ENCODE measurements at regions not wholly inside any gene's neighbourhood (a gene's known extent, or its start where the extent isn't known, plus 50 kb on each side); places are given as distances from the start of the nearest gene placed in this dataset.

- peaks cover 2% of the 10 kb centered on the region for H3K9me3 Mint-ChIP-seq
- no peak for ATAC-seq (ENCODE audit: low read depth)
- no peak overlapping the region for H3K27ac Mint-ChIP-seq
- no peak for DNase-seq
- no peak for TF ChIP-seq CTCF (IDR thresholded peaks at IDR 0.05)
- H3K4me3 Mint-ChIP-seq = no peak overlapping the region
- no peaks in the 10 kb centered on the region for H3K4me1 Mint-ChIP-seq
- no peaks in the 10 kb centered on the region for H3K36me3 Mint-ChIP-seq (ENCODE audit: low read depth)
- intact Hi-C loops (cut with micrococcal nuclease) = no loop called here
- ChIA-PET POLR2A (no interaction called here), CTCF (no interaction called here)
- H3K27me3 Mint-ChIP-seq = no peaks in the 10 kb centered on the region
Observed at GRCh38 chr14:80364816-80365215, 153.5 kb upstream of the DIO2 start.

GRCh38 chr14:80364274-80364673, 153.0 kb upstream of the DIO2 start:
- peaks cover 2% of the 10 kb centered on the region for H3K9me3 Mint-ChIP-seq
- no peak for DNase-seq
- H3K4me3 Mint-ChIP-seq = no peak overlapping the region
- no peaks in the 10 kb centered on the region for H3K36me3 Mint-ChIP-seq (ENCODE audit: low read depth)
- H3K27ac Mint-ChIP-seq = no peak overlapping the region
- POLR2A ChIA-PET = no interaction called here
- no peaks in the 10 kb centered on the region for H3K4me1 Mint-ChIP-seq
- ATAC-seq (ENCODE audit: low read depth) = no peak
- intact Hi-C loops (cut with micrococcal nuclease) = no loop called here
- CTCF ChIA-PET = no interaction called here
- no peaks in the 10 kb centered on the region for H3K27me3 Mint-ChIP-seq
- no peak for TF ChIP-seq CTCF (IDR thresholded peaks at IDR 0.05)

- H3K4me1 Mint-ChIP-seq = no peaks in the 10 kb centered on the region
- intact Hi-C loops (cut with micrococcal nuclease) = no loop called here
- H3K4me3 Mint-ChIP-seq = no peak overlapping the region
- H3K27me3 Mint-ChIP-seq = no peaks in the 10 kb centered on the region
- CTCF ChIA-PET = no interaction called here
- ATAC-seq (ENCODE audit: low read depth) (no peak), DNase-seq (no peak)
- H3K9me3 Mint-ChIP-seq = peaks cover 2% of the 10 kb centered on the region
- H3K36me3 Mint-ChIP-seq (ENCODE audit: low read depth) = no peaks in the 10 kb centered on the region
- H3K27ac Mint-ChIP-seq = no peak overlapping the region
- no peak for TF ChIP-seq CTCF (IDR thresholded peaks at IDR 0.05)
- POLR2A ChIA-PET = no interaction called here
Observed at GRCh38 chr14:80358112-80358511, 146.8 kb upstream of the DIO2 start.

GRCh38 chr14:80356413-80356812, 145.1 kb upstream of the DIO2 start:
- H3K27me3 Mint-ChIP-seq = no peaks in the 10 kb centered on the region
- H3K27ac Mint-ChIP-seq = no peak overlapping the region
- H3K4me3 Mint-ChIP-seq = no peak overlapping the region
- POLR2A ChIA-PET = no interaction called here
- no peaks in the 10 kb centered on the region for H3K9me3 Mint-ChIP-seq
- ATAC-seq (ENCODE audit: low read depth) = no peak
- DNase-seq = no peak
- H3K4me1 Mint-ChIP-seq = no peaks in the 10 kb centered on the region
- CTCF ChIA-PET = no interaction called here
- H3K36me3 Mint-ChIP-seq (ENCODE audit: low read depth) = no peaks in the 10 kb centered on the region
- intact Hi-C loops (cut with micrococcal nuclease) = no loop called here
- no peak for TF ChIP-seq CTCF (IDR thresholded peaks at IDR 0.05)

GRCh38 chr14:80354860-80355581, 143.7 kb upstream of the DIO2 start:
- no peaks in the 10 kb centered on the region for H3K9me3 Mint-ChIP-seq
- no peak overlapping the region for H3K27ac Mint-ChIP-seq
- H3K4me1 Mint-ChIP-seq = no peaks in the 10 kb centered on the region
- ChIA-PET CTCF (no interaction called here), POLR2A (no interaction called here)
- H3K36me3 Mint-ChIP-seq (ENCODE audit: low read depth) = no peaks in the 10 kb centered on the region
- DNase-seq (no peak), ATAC-seq (ENCODE audit: low read depth) (no peak)
- no peaks in the 10 kb centered on the region for H3K27me3 Mint-ChIP-seq
- intact Hi-C loops (cut with micrococcal nuclease) = no loop called here
- no peak overlapping the region for H3K4me3 Mint-ChIP-seq
- no peak for TF ChIP-seq CTCF (IDR thresholded peaks at IDR 0.05)

All from activated B cell treated with CpG ODN at 0.5 μM for 24 hours (primary cell).